GM19455 (cell line): ENCODE measurements at regions not wholly inside any gene's neighbourhood (a gene's known extent, or its start where the extent isn't known, plus 50 kb on each side); places are given as distances from the start of the nearest gene placed in this dataset.
"Not testable (repeated sequence)": the region's sequence is repeated elsewhere in the genome, so short reads cannot be mapped to it uniquely, and the experiment has no call there.

ENCODE experiments used
- ATAC-seq: cut with Tn5 transposase; IDR thresholded peaks from one replicate; pipeline ENCODE4 v1.9.1; 2021; ENCODE audit not compliant: unreplicated experiment

DNA sequence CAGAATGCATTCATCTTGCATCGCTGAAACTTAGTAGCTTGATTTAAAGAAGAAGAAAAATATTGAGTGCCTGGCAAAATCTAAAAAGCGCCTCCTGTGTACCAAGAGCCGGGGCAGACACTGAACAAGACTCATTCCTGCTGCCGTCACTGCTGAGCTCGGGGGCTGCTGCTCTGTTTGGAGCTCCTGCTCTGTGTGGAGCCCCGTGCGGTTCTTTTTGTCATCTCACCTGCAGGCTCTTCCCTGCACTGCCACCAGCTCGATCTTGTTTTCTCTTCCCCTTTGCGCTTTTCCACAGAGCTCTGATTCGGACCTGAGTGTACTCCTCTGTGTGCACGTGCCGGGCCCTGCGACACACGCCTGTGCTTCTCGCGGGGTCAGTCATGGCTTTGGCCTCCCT, 462.1 kb upstream of the DPP6 start:
- ATAC-seq, result no peak

DNA sequence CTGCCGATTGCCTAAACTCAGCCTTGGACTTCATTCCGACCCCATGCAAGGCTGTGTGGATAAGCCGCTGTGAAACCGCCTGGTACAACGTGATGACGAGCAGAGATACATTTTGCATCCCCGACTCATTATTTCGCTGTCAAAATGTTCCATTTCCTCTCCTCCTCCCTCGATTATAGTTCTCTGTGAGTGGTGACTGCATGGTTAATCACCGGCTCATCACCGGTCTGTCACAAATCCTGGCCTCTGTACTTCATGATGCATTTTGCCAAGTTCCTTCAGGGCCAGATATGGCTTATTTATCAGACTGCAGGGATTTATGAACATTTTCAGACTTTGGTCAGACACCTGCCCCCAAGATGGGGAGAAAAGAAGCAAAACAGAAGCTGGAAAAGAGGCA, 461.6 kb upstream of the DPP6 start:
- ATAC-seq, result no peak

DNA sequence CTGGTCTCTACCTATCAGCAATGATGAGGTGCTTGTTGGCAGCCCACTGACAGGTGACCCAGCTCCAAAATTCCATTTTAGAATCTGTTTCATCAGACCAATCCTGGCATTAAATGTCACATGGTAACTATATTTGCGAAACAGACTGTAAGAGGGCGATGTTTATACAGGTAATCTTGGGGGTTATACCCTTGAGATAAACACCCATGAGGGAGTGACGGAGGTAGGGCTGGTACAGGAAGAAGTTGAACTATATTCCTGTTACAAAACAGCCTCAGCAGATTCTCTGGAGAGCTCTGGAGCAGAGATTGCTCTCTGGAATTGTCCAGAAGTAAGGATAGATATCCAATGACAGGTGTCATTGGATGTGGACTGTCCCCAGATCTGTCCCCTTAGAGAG, 444.8 kb upstream of the DPP6 start:
- ATAC-seq, result no peak

DNA sequence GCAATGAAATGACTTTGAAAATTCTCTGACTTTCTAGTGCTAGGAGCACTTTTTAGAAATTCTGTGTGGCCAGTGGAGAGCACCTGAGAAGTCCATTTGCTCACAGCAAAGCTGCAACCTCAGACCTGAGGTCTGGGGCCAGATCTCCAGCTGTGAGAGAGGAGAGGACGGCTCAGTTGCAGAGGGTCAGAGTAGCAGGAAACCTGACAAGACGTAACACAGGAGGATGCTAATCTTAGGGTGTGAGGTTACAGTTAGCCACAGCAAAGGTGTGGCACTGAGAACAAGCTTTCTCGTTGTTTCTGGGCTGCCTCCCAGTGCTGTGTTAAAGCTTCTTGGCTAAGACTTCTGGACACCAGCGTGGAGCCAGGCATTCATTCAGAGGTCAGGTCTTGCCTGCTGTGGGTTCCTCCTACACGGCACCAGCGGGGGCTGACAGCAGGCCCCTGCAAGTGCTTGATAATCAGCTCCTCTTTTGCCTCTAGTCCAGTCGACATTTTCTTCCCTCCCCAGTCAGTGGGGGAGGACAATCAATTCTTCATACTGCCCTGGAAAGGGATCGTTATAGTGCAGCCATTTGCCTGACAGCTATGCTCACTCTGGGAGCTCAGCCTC, 435.4 kb upstream of the DPP6 start:
- no peak for ATAC-seq

DNA sequence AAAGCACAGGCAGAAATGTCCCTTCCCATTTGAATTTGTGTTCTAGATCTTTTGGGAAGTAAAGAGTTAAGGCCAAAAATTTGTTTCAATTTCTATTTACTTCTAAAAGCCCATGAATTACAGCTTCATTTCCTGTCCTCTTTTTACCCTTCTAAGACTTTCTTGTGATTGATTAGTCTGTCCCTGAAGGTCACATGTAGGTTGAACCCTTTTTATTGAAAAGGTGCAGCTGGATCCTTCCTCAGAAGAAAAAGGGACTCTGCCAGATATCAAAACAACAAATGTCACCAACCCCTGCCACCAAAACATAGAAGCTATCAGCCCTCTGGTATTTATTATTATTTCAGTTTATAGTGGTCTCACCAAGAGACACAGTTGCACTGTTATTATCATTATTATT, 424.9 kb upstream of the DPP6 start:
- ATAC-seq, result no peak

DNA sequence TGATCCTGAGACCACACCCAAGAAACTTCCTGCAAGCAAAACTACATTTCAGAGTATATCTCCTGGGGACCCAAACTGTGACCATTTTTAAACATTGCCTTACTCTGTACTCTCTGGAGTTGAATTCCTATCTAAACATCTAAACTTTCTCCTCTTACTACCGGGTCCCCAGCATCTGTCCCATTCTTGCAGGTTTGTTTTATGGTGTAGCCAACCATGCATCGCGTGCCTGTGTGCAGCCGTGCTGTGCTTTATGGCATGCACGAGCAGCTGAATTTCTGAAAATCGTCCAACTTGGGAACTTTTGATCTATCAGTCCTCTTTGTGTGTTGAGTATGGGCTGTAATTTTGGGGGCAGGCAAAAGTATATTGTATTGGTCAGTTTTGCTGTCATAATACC, 423.8 kb upstream of the DPP6 start:
- no peak for ATAC-seq

DNA sequence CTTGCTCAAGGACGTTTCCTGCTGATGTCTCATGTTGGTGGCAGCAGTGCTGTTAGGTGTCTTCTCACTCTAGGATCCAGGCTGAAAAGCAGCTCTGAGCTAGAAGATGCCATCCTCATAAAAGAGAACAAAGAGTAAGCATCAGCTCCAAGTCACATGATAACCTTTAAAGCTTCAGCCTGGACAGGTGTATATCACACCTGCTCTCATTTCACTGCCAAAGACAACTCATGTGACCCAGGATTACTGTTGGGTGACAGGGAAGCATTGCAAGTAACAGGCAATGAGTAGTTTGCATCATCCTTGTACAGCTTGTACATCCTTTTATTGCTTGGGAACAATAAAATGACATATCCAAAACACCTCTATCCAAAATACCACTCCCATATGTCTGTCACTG, 423.4 kb upstream of the DPP6 start:
- ATAC-seq, result no peak

DNA sequence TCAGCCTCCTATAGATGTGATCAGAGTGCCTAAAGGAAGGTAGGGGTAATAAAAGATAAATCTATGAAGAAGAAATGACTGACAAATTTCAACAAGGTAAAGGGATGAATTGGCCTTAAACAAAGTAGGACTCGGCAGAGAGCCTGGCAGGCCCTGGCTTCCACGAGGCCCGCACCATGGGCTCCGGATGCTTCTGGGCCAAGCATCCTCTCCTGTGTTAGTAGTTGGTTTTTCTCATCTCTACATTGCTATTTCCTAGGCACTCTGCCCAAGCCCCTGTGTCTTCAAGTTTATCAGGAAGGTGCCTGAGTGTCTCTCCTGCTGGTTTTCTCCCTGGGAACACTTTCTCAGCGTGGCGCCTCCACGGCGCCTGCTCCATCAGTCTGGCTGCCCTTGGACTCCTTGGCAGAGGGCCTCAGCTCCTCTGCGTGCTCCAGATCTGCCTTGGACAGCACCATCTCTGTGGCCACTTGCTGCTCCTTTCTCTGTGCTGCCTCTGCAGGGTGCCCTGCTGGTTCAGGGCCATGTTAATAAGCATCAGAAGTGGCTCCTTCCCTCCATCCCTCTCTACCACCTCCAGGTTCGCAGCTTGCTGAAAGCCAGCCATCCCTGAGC, 413.3 kb upstream of the DPP6 start:
- no peak for ATAC-seq

DNA sequence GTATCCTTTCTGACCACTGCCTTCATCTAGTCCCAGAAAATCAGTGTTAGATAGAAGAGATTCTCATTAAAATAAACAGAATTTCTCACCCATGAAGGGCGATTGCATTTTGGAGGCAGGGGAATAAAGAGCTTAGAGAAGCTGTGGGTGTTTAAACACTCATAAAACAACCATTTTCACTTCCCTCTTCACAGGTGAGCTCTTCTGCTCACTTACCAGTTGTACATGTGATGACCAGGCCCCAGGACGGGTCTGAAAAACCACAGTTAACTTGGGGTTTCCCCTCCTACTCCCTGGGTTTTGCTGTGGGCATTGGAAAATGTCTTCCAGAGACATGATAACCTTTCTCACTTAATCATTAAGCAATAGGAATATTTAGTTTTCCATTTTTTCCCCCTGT, 411.6 kb upstream of the DPP6 start:
- no peak for ATAC-seq

DNA sequence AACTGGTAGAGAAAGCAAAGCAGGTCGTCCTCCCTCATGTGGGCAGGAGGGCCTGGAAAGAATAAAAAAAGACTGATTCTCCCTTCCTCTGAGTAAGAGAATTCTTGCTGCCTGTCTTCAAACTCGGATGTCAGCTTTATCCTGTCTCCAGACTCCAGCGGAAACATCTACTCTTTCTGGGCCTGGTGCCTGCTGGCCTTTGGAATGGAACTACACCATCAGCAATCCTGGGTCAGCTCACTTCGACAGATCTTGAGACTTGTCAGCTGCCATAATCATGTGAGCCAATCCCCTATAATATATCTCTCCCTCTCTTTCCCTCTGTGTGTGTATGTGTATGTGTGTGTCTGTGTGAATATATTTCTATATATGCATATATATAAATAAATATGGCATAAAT, 411.0 kb upstream of the DPP6 start:
- ATAC-seq, result no peak

DNA sequence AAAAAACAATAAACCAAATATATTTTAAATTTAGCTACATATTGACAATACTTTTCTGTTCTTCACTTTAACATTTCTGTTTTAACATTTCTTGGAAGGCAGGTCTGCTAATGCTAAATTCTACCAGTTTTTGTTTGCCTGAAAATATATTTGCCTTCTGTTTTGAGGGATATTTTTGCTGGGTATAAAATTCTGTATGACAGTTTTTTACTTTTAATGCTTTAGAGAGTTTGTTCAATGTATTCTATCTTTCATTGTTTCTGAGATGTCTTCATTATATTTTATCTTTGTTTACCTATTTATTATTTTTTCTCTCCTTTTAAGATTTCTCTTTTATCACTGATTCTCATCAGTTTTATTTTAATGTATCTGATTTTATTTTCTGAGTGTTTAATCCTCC, 409.2 kb upstream of the DPP6 start:
- no peak for ATAC-seq

DNA sequence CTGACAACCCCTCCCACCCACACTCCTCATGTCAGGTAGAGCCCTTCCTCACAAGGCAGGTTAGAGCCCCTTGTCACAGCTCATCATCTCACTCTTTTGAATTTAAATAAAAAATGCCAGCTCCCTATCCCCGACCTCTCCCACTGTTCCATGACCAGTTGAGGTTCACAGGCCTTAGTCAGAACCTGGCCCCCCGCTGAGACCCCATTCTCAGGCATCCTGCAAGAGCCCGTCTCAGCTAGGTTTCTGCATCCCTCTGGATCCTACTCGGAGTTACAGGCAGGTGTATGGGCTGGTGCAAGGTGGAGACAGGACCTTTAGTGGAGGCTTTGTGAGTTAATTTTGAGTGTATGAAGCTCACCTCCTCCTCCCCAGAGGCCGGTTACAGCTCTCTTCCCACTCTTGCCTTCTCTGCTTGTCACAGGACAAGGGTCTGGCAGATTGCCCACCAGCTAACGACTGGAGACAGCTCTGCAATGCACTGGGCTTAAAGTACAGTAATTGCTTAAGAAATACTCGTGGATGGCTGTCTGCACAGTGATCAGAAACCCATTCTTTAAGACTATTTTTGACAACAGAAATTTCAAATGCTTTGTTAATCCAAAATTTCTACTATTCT, 394.9 kb upstream of the DPP6 start:
- ATAC-seq, result no peak

DNA sequence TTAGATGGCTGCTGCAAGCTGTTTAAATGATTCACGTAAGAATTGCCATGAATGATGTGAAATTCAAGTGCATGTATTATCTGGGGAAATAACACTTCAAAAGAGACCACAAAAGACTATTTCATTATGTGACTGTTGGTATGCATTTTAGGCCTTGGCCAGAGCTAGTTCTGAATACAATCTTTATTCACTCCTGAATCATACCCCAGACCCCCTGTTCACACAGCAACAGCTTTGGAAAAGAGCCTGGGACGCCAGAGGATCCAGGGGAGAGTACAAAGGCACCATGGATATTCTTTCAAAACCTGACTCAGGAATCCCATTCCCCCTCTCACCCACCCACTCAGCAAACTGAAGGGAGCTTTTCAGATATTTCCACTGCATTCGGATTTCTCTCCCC, 377.1 kb upstream of the DPP6 start:
- ATAC-seq, result no peak

DNA sequence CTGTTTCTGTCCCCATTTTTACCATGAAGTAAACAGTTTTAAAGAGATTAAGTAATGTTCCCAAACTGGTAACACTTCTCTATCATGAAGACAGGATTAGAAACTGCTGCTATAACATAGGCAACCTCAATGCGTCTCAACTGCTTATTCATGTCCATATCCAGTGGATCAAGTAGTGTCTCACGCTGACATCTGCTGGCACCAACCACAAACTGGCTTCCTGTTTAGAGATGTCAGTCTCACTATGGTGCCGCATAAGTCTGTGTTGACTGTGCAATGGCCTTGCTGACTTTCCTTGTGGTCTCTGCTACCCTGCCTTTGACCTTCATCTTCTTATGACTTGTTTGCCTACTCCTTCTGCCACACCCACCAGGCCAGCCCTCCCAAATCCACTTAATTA, 369.6 kb upstream of the DPP6 start:
- ATAC-seq, result no peak

DNA sequence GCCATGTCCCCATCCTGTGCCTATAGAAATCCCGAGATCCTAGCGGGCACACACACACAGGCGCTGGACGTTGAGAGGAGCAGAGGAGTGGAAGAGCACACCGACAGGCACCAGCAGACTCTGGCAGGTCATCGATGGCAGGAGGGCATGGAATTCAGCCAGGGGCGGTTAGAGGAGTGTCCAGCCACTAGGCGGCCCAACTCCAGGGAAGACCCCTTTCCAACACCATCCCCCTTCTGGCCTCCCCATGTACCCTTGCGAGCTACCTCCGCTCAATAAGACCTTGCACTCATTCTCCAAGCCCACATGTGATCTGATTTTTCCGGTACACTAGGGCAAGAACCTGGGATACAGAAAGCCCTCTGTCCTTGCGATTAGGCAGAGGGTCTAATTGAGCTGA, 356.0 kb upstream of the DPP6 start:
- ATAC-seq, result no peak

DNA sequence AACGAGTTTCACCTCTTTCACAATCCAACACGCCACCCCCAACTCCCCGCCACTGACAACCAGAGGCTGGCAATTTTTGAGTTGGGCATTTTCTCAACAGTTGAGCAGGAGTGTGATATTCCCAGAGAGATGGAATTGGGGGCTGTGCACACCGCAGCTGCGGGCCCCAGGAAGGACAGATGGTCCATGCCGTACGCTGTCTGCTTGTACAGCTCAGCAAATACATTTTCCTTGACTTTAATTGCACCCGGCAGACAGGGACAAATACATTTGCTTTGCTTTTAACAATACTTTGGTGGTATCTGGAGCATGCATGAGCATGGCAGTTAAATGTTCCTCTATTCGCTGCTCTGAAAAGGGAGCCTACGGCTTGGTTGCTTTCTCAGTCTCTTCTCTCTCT, 354.2 kb upstream of the DPP6 start:
- ATAC-seq, result no peak

DNA sequence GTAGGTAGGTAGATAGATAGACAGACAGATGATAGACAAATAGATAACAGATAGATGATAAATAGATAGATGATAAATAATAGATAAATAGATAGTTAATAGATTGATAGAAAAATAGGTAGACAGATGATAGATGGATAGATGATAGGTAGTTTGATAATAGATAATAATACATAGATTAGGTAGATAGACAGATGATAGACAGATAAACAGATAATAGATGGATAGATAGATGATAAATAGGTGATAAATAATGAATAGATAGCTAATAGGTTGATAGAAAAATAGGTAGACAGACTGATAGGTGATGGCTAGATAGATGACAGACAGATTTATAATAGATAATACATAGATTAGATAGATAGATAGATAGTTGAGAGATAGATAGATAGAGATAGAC, 350.5 kb upstream of the DPP6 start:
- ATAC-seq, result no peak

DNA sequence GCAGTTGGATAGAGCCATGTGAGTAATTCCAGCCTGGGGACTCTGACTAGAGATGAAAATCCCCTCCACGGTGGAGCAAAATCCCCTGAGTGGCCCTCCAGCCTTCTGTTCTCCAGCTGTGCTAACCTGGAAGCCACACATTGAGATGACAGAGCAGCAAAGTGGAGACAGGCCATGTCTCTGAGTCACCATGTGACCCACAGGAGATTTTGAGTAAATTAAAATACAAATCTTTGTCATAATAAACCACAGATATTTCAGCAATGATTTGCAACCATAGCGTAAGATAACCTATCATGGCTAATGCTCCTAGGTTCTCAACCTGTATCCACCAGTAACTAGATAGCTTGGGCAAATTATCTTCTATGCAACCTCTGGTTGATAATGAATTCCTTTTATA, 328.3 kb upstream of the DPP6 start:
- ATAC-seq, result not testable (repeated sequence)

DNA sequence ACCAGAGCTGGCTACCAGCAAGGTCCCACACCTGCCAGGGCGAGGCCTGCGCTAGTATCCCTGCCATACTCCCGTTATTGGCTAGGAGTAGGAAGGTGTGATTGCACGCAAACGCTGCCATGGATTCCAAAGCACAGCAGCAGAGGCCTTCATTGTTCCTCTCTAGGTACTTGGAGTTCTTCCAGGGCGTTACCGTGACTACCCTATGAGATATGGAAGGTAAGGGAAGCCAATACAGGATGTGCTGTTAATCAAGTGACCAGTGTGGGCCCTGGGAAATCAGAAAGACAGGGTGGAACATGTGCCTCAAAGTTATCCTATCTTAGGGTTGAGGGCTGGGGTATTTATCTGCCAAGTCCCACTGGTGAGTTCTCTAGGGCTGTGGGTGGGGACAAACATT, 320.7 kb upstream of the DPP6 start:
- ATAC-seq, result not testable (repeated sequence)

DNA sequence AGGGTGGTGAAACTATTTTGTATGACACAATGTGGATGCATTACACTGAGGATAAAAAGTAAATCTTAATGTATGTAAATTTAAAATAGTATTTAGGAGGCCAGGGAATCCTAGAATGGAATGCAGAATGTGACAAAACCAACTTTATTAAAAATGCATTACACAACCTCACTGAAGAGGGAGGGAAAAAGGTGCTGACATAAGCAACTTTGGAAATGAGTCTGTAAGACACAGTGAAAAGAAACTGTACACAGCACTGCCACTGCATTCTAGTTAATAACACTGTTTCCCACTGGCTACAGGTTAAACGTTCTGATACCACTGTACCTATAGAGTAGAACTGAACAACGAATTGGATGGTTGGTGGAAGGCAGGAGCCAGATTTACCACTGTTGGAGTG, 308.8 kb upstream of the DPP6 start:
- not testable (repeated sequence) for ATAC-seq

DNA sequence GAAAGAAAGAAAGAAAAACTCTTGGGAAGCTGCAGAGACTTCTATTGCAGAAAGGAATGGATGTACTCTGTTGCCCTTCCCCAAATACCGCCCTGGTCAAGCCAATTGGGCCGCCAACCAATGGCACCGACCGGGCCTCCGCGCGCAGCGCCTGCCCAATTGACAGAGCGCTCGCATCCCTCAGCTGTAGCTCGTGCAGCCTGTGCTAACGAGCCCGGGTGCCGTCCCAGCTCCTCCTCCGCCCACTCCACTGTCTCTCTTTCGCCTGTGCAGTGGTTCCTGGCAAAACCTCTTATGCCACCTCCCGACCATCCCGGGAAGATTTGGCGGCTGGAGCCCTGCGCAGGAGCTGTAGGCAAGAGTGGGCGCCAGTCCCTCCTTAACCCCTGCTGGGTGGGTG, 304.2 kb upstream of the DPP6 start:
- not testable (repeated sequence) for ATAC-seq

DNA sequence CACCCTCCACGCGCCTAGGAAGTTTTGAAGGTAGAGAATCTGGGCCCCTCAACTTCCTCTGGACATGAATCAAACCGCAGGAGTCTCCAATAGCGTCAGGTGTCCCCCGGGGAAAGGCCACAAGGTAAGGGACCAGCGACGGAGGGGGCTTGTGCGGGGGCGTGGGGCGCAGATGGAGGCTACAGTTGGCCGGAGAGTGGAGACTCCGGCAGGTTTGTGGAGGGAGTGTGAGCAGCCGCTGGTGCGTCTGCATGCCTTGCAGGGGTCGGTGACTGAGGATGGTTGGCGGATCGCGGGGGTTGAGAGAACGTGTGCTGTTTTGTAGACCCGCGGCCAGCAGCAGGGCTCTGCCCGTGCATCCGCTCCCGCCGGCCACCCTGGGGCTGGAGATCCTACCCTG, 303.3 kb upstream of the DPP6 start:
- not testable (repeated sequence) for ATAC-seq

DNA sequence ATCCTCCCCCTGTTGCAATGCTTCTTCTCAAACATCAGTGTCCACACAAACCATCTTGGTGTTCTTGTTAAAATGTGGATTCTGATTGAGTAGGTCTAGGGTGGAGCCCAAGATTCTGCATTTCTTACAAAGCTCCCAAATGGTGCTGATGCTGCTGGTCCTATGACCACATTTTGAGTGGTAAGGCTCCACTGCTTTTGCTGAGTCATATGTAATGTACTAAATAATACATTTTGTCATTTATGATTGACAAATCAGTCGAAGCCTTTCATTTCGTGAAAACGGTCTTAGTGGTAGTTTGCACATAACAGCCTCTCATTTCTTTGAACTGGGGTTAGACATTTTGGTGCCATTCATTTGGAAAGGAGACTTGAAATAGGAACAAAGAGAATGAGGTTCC, 286.3 kb upstream of the DPP6 start:
- ATAC-seq, result not testable (repeated sequence)
